H9 (cell line): ENCODE measurements at regions not wholly inside any gene's neighbourhood (a gene's known extent, or its start where the extent isn't known, plus 50 kb on each side); places are given as distances from the start of the nearest gene placed in this dataset.

ENCODE experiments used
- DNase-seq: peaks from one replicate; pipeline ENCODE4 v3.0.0-alpha.2; 2017
- H2AFZ ChIP-seq: one replicate; pipeline ENCODE4 v1.6.1; 2013; ENCODE audit warnings: mild to moderate bottlenecking, low read length, control low read depth, moderate library complexity
- H2AK5ac ChIP-seq: 2 replicates; pipeline ENCODE4 v1.6.1; 2013; ENCODE audit warnings: low read length, control low read depth, mixed read lengths; ENCODE audit not compliant: insufficient read length
- H2BK120ac ChIP-seq: one replicate; pipeline ENCODE4 v1.6.1; 2013; ENCODE audit warnings: low read depth, mild to moderate bottlenecking, low read length, control low read depth, inconsistent platforms; ENCODE audit not compliant: poor library complexity, severe bottlenecking
- H2BK12ac ChIP-seq: 2 replicates; pipeline ENCODE4 v1.6.1; 2013; ENCODE audit warnings: low read length, control low read depth, mixed read lengths, low read depth; ENCODE audit not compliant: insufficient read length
- H2BK15ac ChIP-seq: 2 replicates; pipeline ENCODE4 v1.6.1; 2013; ENCODE audit warnings: low read depth, low read length, control low read depth
- H2BK20ac ChIP-seq: one replicate; pipeline ENCODE4 v1.6.1; 2013; ENCODE audit warnings: low read depth, mild to moderate bottlenecking, low read length, control low read depth, inconsistent platforms; ENCODE audit not compliant: poor library complexity, severe bottlenecking
- H2BK5ac ChIP-seq: 2 replicates; pipeline ENCODE4 v1.6.1; 2013; ENCODE audit warnings: low read length, control low read depth, mixed read lengths; ENCODE audit not compliant: insufficient read length
- H3K14ac ChIP-seq: 2 replicates; pipeline ENCODE4 v1.6.1; 2013; ENCODE audit warnings: low read length, control low read depth; ENCODE audit not compliant: insufficient read depth
- H3K18ac ChIP-seq: 2 replicates; pipeline ENCODE4 v1.6.1; 2013; ENCODE audit warnings: low read depth, mild to moderate bottlenecking, mixed read lengths, low read length, control low read depth; ENCODE audit not compliant: insufficient read length
- H3K23ac ChIP-seq: 2 replicates; pipeline ENCODE4 v1.6.1; 2013; ENCODE audit warnings: low read length, control low read depth, mixed read lengths, low read depth; ENCODE audit not compliant: insufficient read length
- H3K23me2 ChIP-seq: 2 replicates; pipeline ENCODE4 v1.6.1; 2013; ENCODE audit warnings: low read depth, mild to moderate bottlenecking, mixed read lengths, low read length, control low read depth; ENCODE audit not compliant: insufficient read length, poor library complexity, severe bottlenecking
- H3K27ac ChIP-seq: 2 replicates; pipeline ENCODE4 v1.5.1; 2013; ENCODE audit warnings: low read length, control low read depth, mixed read lengths, low read depth; ENCODE audit not compliant: insufficient read length
- H3K27me3 ChIP-seq: 2 replicates; pipeline ENCODE4 v1.6.1; 2013; ENCODE audit warnings: low read length, control low read depth, inconsistent platforms; ENCODE audit not compliant: insufficient read depth
- H3K4ac ChIP-seq: 2 replicates; pipeline ENCODE4 v1.6.1; 2013; ENCODE audit warnings: low read depth, mild to moderate bottlenecking, control low read depth, inconsistent platforms, low read length, moderate library complexity
- H3K4me1 ChIP-seq: 2 replicates; pipeline ENCODE4 v1.6.1; 2013; ENCODE audit warnings: low read length, control low read depth, inconsistent platforms; ENCODE audit not compliant: insufficient read depth
- H3K4me2 ChIP-seq: 2 replicates; pipeline ENCODE4 v1.6.1; 2013; ENCODE audit warnings: low read length, control low read depth, mixed read lengths; ENCODE audit not compliant: insufficient read length, insufficient read depth
- H3K56ac ChIP-seq: 2 replicates; pipeline ENCODE4 v1.6.1; 2013; ENCODE audit warnings: low read depth, mild to moderate bottlenecking, mixed read lengths, low read length, control low read depth; ENCODE audit not compliant: insufficient read length
- H3K79me1 ChIP-seq: 2 replicates; pipeline ENCODE4 v1.6.1; 2013; ENCODE audit warnings: low read depth, mild to moderate bottlenecking, moderate library complexity, low read length, control low read depth, inconsistent platforms; ENCODE audit not compliant: insufficient read depth, poor library complexity, severe bottlenecking
- H3K79me2 ChIP-seq: 2 replicates; pipeline ENCODE4 v1.6.1; 2013; ENCODE audit warnings: low read length, control low read depth, inconsistent platforms; ENCODE audit not compliant: insufficient read depth
- H3K9ac ChIP-seq: 2 replicates; pipeline ENCODE4 v1.6.1; 2013; ENCODE audit warnings: low read length, control low read depth, mixed read lengths; ENCODE audit not compliant: insufficient read length; ENCODE audit errors: extremely low read depth
- H3K9me3 ChIP-seq: one replicate; pipeline ENCODE4 v1.6.1; 2013; ENCODE audit warnings: low read depth, low read length, inconsistent platforms; ENCODE audit not compliant: control insufficient read depth
- H3T11ph ChIP-seq: one replicate; pipeline ENCODE4 v1.6.1; 2013; ENCODE audit warnings: mild to moderate bottlenecking, low read length, control low read depth, inconsistent platforms
- H4K20me1 ChIP-seq: one replicate; pipeline ENCODE4 v1.6.1; 2013; ENCODE audit not compliant: control insufficient read depth, insufficient read length, insufficient read depth
- H4K5ac ChIP-seq: 2 replicates; pipeline ENCODE4 v1.6.1; 2013; ENCODE audit warnings: low read depth, mild to moderate bottlenecking, mixed read lengths, low read length, control low read depth; ENCODE audit not compliant: insufficient read length
- H4K8ac ChIP-seq: replicated peaks from 2 replicates; pipeline ENCODE4 v1.6.1; 2013; ENCODE audit warnings: low read length, control low read depth, mixed read lengths, low read depth; ENCODE audit not compliant: insufficient read length
- H4K91ac ChIP-seq: 2 replicates; pipeline ENCODE4 v1.6.1; 2013; ENCODE audit warnings: low read depth, mild to moderate bottlenecking, moderate library complexity, mixed read lengths, low read length, control low read depth; ENCODE audit not compliant: insufficient read length
- H3K27ac Mint-ChIP-seq, 3 experiments: 2 replicates in 2 of 3; 3 replicates in 1 of 3; pipeline ENCODE4 v1.8.0; 2020 to 2021; ENCODE audit warnings: mixed read lengths in 3 of 3, mild to moderate bottlenecking in 1 of 3, moderate library complexity in 1 of 3
- H3K27me3 Mint-ChIP-seq: 2 replicates; pipeline ENCODE4 v1.8.0; 2021; ENCODE audit warnings: low read depth, mild to moderate bottlenecking, moderate library complexity, mixed read lengths
- H3K36me3 Mint-ChIP-seq, 3 experiments: 2 replicates in 2 of 3; 3 replicates in 1 of 3; pipeline ENCODE4 v1.8.0; 2020 to 2021; ENCODE audit warnings: low read depth in 3 of 3, mixed read lengths in 3 of 3; ENCODE audit not compliant: insufficient read depth in 1 of 3
- H3K4me1 Mint-ChIP-seq, 2 experiments: 2 replicates each; pipeline ENCODE4 v1.8.0; 2020; ENCODE audit warnings: mixed read lengths in 2 of 2
- H3K4me3 Mint-ChIP-seq, 2 experiments: 2 replicates in 1 of 2; 3 replicates in 1 of 2; pipeline ENCODE4 v1.8.0; 2020 to 2021; ENCODE audit warnings: mild to moderate bottlenecking in 2 of 2, mixed read lengths in 2 of 2, moderate library complexity in 1 of 2
- H3K9me3 Mint-ChIP-seq, 2 experiments: 2 replicates in 1 of 2; 3 replicates in 1 of 2; pipeline ENCODE4 v1.8.0; 2020; ENCODE audit warnings: mild to moderate bottlenecking in 2 of 2, mixed read lengths in 2 of 2, moderate library complexity in 1 of 2
- CTCF ChIP-seq: fragments of 200-600 bp; sonication (generic); conservative IDR thresholded peaks from 3 replicates; pipeline ENCODE4 v1.8.0; 2021; ENCODE audit warnings: antibody characterized with exemption, mild to moderate bottlenecking
- WGBS: extraction: QIAGEN DNeasy Blood & Tissue Kit; methylation state at CpG from one replicate; pipeline ENCODE4 v1.1.7; 2013; ENCODE audit warnings: missing lambda C conversion rate, low lambda C conversion rate, mixed read lengths; ENCODE audit not compliant: insufficient read length; ENCODE audit errors: extremely low coverage; 5-methylcytosine and 5-hydroxymethylcytosine counted together

DNA sequence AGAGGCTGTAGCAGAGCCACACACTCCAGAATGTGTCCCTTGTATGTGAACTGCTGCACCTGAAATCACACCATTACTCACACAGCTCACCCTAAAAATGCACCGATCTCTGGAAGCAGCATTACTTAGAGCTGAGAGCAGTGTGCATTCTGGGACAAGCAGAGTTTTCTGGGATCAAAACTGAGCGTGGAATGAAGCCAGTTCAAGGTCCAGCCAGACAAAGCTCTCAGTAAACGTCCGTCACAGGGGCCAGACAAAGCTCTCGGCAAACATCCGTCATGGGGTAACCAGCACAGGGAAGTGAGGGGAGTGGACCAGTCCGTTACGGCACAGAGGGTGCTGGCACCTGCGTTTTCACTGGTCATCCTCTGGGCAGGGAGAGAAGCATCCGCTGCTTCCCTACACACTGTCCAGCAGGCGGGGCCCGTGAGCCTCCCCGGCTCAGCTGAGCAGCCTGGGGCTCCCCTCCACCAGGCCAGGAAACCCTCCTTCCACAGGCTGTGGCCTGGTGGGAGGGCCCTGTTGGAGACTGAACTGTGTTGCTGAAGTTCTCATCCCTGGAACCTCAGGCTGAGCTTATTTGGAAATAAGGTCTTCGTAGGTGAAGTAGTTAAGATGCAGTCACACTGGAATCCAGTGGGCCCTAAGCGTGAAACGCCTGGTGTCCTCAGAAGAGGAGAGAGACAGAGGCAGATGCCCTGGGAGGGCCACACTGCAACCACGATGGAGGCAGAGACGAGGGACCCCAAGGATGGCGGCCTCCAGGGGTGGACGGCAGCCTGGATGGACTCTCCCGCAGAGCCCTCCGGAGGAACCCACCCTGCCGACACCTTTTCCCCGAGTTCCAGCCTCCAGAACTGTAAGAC is 883.9 kb downstream of the BRD1 start:
- Histone ChIP-seq H3K79me2 (no peaks in the 10 kb centered on the region), H3K4me2 (no peak overlapping the region), H3K9me3 (no peaks in the 10 kb centered on the region), H3K23ac (no peak overlapping the region), H3K27me3 (no peaks in the 10 kb centered on the region), H4K8ac (no peak overlapping the region), H3K14ac (no peak overlapping the region; the same call in 1 of the 2 replicates), H2BK15ac (no peak overlapping the region), H3K79me1 (no peaks in the 10 kb centered on the region), H3K4me1 (no peaks in the 10 kb centered on the region), H4K5ac (no peak overlapping the region), H4K91ac (no peak overlapping the region), H2AK5ac (no peak overlapping the region), H3K23me2 (no peaks in the 10 kb centered on the region), H2BK5ac (no peak overlapping the region), H3K18ac (no peak overlapping the region), H2AFZ (no peak overlapping the region), H2BK20ac (no peak overlapping the region), H3K56ac (no peak overlapping the region), H4K20me1 (no peaks in the 10 kb centered on the region), H2BK12ac (no peak overlapping the region), H3K4ac (no peak overlapping the region), H3K27ac (no peak overlapping the region), H3K9ac (no peak overlapping the region), H2BK120ac (no peak overlapping the region), H3T11ph (no peak overlapping the region)
- H3K27me3 Mint-ChIP-seq = peaks cover 13% of the 10 kb centered on the region
- H3K4me1 Mint-ChIP-seq = 0 out of 4 replicates have a peak, but pooled peaks cover 0 to 2% of the 10 kb centered on the region in 2 experiments
- H3K4me3 Mint-ChIP-seq = no peak overlapping the region
- peak; percentile 85 for TF ChIP-seq CTCF
- DNase-seq = peak; percentile 73
- H3K9me3 Mint-ChIP-seq = no peaks in the 10 kb centered on the region
- H3K27ac Mint-ChIP-seq = no peak overlapping the region
- peaks cover 0 to 4% (median 0%) of the 10 kb centered on the region in 3 experiments; a peak in 1 of 7 replicates for H3K36me3 Mint-ChIP-seq
- WGBS = no CpG with 5 or more reads among the region's 24 CpGs
